ENCODE measurements at regions not wholly inside any gene's neighbourhood (a gene's known extent, or its start where the extent isn't known, plus 50 kb on each side); places are given as distances from the start of the nearest gene placed in this dataset.

- DNase-seq, result no peak
- intact Hi-C loops (cut with DNase I, micrococcal nuclease), result no loop called here
These were observed 352.3 kb upstream of the OR4E1 start for GRCh38 chr14:22025879-22026278.

GRCh38 chr14:22024137-22024536, 350.5 kb upstream of the OR4E1 start:
- DNase-seq, result no peak
- intact Hi-C loops (cut with DNase I, micrococcal nuclease), result no loop called here
- no peak for ATAC-seq

More at GRCh38 chr14:22025879-22026278, 352.3 kb upstream of the OR4E1 start:
- ATAC-seq, result peak; percentile 19

- intact Hi-C loops (cut with DNase I, micrococcal nuclease), result no loop called here
- ATAC-seq (no peak), DNase-seq (no peak)
These were observed 345.3 kb upstream of the OR4E1 start for GRCh38 chr14:22018890-22019289.

- DNase-seq (no peak), ATAC-seq (no peak)
- intact Hi-C loops (cut with DNase I, micrococcal nuclease), result no loop called here
These were observed 338.8 kb upstream of the OR4E1 start for GRCh38 chr14:22012452-22012851.

GRCh38 chr14:22011253-22011642, 337.6 kb upstream of the OR4E1 start:
- intact Hi-C loops (cut with DNase I, micrococcal nuclease), result no loop called here
- DNase-seq (no peak), ATAC-seq (no peak)

- intact Hi-C loops (cut with DNase I, micrococcal nuclease), result no loop called here
- ATAC-seq (no peak), DNase-seq (no peak)
These were observed 337.1 kb upstream of the OR4E1 start for GRCh38 chr14:22010545-22011252.

GRCh38 chr14:22008766-22009165, 335.1 kb upstream of the OR4E1 start:
- no peak for DNase-seq
- intact Hi-C loops (cut with DNase I, micrococcal nuclease), result no loop called here
- ATAC-seq, result no peak

- ATAC-seq (no peak), DNase-seq (no peak)
- intact Hi-C loops (cut with DNase I, micrococcal nuclease), result no loop called here
These were observed 334.3 kb upstream of the OR4E1 start for GRCh38 chr14:22007784-22008412.

- no peak for DNase-seq
- intact Hi-C loops (cut with DNase I, micrococcal nuclease), result no loop called here
These were observed 333.7 kb upstream of the OR4E1 start for GRCh38 chr14:22007363-22007762.

GRCh38 chr14:22003461-22003860, 329.8 kb upstream of the OR4E1 start:
- no peak for ATAC-seq

More at GRCh38 chr14:22007363-22007762, 333.7 kb upstream of the OR4E1 start:
- no peak for ATAC-seq

GRCh38 chr14:22002860-22003284, 329.3 kb upstream of the OR4E1 start:
- intact Hi-C loops (cut with DNase I, micrococcal nuclease), result no loop called here
- no peak for ATAC-seq
- peak in 1 of 2 donors; percentile 17 for DNase-seq

More at GRCh38 chr14:22003461-22003860, 329.8 kb upstream of the OR4E1 start:
- no peak for DNase-seq
- intact Hi-C loops (cut with DNase I, micrococcal nuclease), result no loop called here

GRCh38 chr14:21999402-21999801, 325.8 kb upstream of the OR4E1 start:
- ATAC-seq, result no peak
- DNase-seq, result no peak
- intact Hi-C loops (cut with DNase I, micrococcal nuclease), result no loop called here

- intact Hi-C loops (cut with DNase I, micrococcal nuclease), result no loop called here
- DNase-seq (no peak), ATAC-seq (peak; percentile 37)
These were observed 323.7 kb upstream of the OR4E1 start for GRCh38 chr14:21997300-21997699.

GRCh38 chr14:21995332-21995731, 321.7 kb upstream of the OR4E1 start:
- intact Hi-C loops (cut with DNase I, micrococcal nuclease), result no loop called here
- ATAC-seq (no peak), DNase-seq (no peak)

- intact Hi-C loops (cut with DNase I, micrococcal nuclease), result no loop called here
- ATAC-seq (no peak), DNase-seq (no peak)
These were observed 320.2 kb upstream of the OR4E1 start for GRCh38 chr14:21993837-21994236.

- ATAC-seq, result no peak
- intact Hi-C loops (cut with DNase I, micrococcal nuclease), result no loop called here
- DNase-seq, result no peak
These were observed 319.5 kb upstream of the OR4E1 start for GRCh38 chr14:21993070-21993469.

GRCh38 chr14:21991130-21991529, 317.5 kb upstream of the OR4E1 start:
- DNase-seq (no peak), ATAC-seq (no peak)
- intact Hi-C loops (cut with DNase I, micrococcal nuclease), result no loop called here

- intact Hi-C loops (cut with DNase I, micrococcal nuclease), result no loop called here
- no peak for DNase-seq
- no peak for ATAC-seq
These were observed 316.5 kb upstream of the OR4E1 start for GRCh38 chr14:21990116-21990515.

- intact Hi-C loops (cut with DNase I, micrococcal nuclease), result no loop called here
- DNase-seq (no peak), ATAC-seq (no peak)
These were observed 315.5 kb upstream of the OR4E1 start for GRCh38 chr14:21989090-21989489.

GRCh38 chr14:21988413-21988812, 314.8 kb upstream of the OR4E1 start:
- intact Hi-C loops (cut with DNase I, micrococcal nuclease), result no loop called here
- DNase-seq (no peak), ATAC-seq (no peak)

- intact Hi-C loops (cut with DNase I, micrococcal nuclease), result no loop called here
- DNase-seq (no peak), ATAC-seq (no peak)
These were observed 314.3 kb upstream of the OR4E1 start for GRCh38 chr14:21987937-21988336.

Measured in left colon (tissue), 2 donors.